ENCODE measurements at regions not wholly inside any gene's neighbourhood (a gene's known extent, or its start where the extent isn't known, plus 50 kb on each side); places are given as distances from the start of the nearest gene placed in this dataset.

DNA sequence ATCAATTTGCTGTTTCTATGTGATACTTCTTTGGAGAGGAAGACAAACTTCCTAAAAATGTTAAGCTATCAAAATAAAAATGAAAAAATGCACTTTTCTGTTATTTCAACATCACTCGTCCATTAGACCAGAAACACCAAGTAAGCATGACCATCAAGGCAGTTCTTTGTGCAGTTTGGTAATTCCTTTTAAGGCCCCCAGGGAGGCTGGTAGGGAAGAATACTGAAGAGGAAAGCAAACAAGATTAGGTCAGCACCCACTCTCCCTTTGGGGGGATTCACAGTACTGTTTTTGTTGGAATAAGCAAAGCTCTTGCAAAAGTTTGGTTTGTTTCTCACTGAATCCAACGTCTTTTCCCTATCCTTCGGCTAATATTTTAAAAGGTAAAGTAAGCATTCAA lies 206.8 kb upstream of the SLC35B3 start:
- Mint-ChIP-seq H3K27ac (no peak overlapping the region), H3K4me3 (no peak overlapping the region), H3K27me3 (ENCODE audit: low read depth) (no peaks in the 10 kb centered on the region), H3K36me3 (ENCODE audit: low read depth) (no peaks in the 10 kb centered on the region), H3K4me1 (no peaks in the 10 kb centered on the region), H3K9me3 (no peaks in the 10 kb centered on the region)
- TF ChIP-seq, protein P1, sequence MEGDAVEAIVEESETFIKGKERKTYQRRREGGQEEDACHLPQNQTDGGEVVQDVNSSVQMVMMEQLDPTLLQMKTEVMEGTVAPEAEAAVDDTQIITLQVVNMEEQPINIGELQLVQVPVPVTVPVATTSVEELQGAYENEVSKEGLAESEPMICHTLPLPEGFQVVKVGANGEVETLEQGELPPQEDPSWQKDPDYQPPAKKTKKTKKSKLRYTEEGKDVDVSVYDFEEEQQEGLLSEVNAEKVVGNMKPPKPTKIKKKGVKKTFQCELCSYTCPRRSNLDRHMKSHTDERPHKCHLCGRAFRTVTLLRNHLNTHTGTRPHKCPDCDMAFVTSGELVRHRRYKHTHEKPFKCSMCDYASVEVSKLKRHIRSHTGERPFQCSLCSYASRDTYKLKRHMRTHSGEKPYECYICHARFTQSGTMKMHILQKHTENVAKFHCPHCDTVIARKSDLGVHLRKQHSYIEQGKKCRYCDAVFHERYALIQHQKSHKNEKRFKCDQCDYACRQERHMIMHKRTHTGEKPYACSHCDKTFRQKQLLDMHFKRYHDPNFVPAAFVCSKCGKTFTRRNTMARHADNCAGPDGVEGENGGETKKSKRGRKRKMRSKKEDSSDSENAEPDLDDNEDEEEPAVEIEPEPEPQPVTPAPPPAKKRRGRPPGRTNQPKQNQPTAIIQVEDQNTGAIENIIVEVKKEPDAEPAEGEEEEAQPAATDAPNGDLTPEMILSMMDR (IDR thresholded peaks at IDR 0.05; ENCODE audit: unreplicated experiment in 3 of 3) = no peak

DNA sequence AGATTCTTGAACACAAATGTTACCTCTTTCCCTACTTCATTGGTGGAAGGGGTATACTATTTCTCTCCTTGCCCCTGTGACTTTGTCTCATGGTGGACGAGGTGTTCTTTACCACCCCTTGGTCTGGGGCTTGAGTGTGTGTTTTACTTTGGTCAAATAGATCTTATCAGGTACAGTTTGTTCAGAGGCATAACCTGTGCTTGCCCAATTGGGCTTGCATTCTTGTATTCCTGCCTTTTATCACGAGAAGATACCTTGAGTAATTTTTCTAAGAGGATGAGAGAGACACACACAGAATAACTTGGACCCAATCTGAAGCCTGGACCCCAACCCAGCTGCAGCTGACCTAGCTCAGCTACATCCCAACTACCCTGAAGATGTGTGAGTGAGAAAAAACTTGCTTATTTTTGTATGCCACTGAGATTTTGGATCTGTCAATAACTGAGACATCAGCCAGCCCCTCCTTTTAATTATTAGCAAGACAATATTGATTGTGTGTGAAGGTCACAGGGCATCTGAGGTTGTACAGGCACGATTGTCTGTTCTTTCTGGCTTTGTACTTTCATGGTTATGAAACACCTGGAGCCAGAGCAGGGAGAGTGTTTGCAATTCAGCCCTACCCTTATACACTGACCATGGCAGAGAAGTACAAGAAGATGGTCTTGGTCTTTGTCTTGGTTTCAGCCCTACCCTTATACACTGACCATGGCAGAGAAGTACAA lies 204.7 kb upstream of the SLC35B3 start:
- no peak overlapping the region for H3K27ac Mint-ChIP-seq
- H3K9me3 Mint-ChIP-seq = no peaks in the 10 kb centered on the region
- TF ChIP-seq, protein P1 (IDR thresholded peaks at IDR 0.05; ENCODE audit: unreplicated experiment in 3 of 3) = no peak
- H3K36me3 Mint-ChIP-seq (ENCODE audit: low read depth) = no peaks in the 10 kb centered on the region
- H3K4me1 Mint-ChIP-seq = no peaks in the 10 kb centered on the region
- H3K4me3 Mint-ChIP-seq = no peak overlapping the region
- no peaks in the 10 kb centered on the region for H3K27me3 Mint-ChIP-seq (ENCODE audit: low read depth)

- no peaks in the 10 kb centered on the region for H3K36me3 Mint-ChIP-seq (ENCODE audit: low read depth)
- H3K4me3 Mint-ChIP-seq = no peak overlapping the region
- no peak overlapping the region for H3K27ac Mint-ChIP-seq
- TF ChIP-seq, protein P1 (IDR thresholded peaks at IDR 0.05; ENCODE audit: unreplicated experiment in 3 of 3) = no peak
- H3K27me3 Mint-ChIP-seq (ENCODE audit: low read depth) = no peaks in the 10 kb centered on the region
- no peaks in the 10 kb centered on the region for H3K9me3 Mint-ChIP-seq
- no peaks in the 10 kb centered on the region for H3K4me1 Mint-ChIP-seq
Observed at GRCh38 chr6:8637896-8638597, 202.7 kb upstream of the SLC35B3 start.

DNA sequence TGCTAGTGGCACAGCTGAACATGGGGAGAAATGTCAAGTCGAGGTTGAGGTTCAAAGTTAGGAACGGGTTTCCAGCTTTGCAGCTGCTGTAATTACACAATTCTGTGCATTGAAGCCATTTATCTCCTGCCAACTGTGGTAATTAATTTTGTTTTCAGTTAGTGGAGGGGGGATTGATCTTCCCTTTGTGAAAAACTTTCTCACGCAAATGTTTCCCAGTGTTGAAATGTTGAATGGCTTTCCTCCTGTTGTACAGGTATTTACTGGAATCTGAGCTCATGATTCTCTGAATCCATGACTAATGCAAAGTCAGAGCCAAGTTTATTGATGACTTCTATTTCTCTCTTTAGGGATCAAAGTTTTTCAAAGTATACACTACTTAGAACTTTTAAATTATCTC lies 198.4 kb upstream of the SLC35B3 start:
- H3K9me3 Mint-ChIP-seq = no peaks in the 10 kb centered on the region
- H3K4me3 Mint-ChIP-seq = no peak overlapping the region
- no peak overlapping the region for H3K27ac Mint-ChIP-seq
- TF ChIP-seq, protein P1 (IDR thresholded peaks at IDR 0.05; ENCODE audit: unreplicated experiment in 3 of 3) = no peak
- no peaks in the 10 kb centered on the region for H3K4me1 Mint-ChIP-seq
- H3K36me3 Mint-ChIP-seq (ENCODE audit: low read depth) = no peaks in the 10 kb centered on the region
- no peaks in the 10 kb centered on the region for H3K27me3 Mint-ChIP-seq (ENCODE audit: low read depth)

DNA sequence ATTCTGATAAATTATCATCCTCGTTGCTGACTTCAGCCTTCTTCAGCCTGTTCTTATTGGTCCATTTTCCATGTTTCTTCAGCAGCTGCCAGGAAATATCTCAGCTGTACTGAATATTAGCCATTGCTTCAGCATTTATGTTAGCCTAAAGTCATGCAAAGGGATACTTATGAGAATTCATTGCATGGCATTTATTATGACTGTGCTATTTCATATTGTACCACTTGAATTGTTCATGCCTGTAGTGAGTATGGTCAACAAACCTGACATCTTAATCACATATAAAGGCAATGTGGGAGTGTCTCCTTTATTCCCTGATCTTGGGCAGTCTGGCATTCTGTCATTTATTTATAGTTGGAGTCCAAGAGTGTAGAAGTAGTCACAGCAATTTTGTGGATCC lies 193.4 kb upstream of the SLC35B3 start:
- TF ChIP-seq, protein P1 (IDR thresholded peaks at IDR 0.05; ENCODE audit: unreplicated experiment in 3 of 3) = no peak
- Mint-ChIP-seq H3K9me3 (no peaks in the 10 kb centered on the region), H3K27ac (no peak overlapping the region), H3K27me3 (ENCODE audit: low read depth) (no peaks in the 10 kb centered on the region), H3K4me3 (no peak overlapping the region), H3K36me3 (ENCODE audit: low read depth) (no peaks in the 10 kb centered on the region), H3K4me1 (no peaks in the 10 kb centered on the region)

DNA sequence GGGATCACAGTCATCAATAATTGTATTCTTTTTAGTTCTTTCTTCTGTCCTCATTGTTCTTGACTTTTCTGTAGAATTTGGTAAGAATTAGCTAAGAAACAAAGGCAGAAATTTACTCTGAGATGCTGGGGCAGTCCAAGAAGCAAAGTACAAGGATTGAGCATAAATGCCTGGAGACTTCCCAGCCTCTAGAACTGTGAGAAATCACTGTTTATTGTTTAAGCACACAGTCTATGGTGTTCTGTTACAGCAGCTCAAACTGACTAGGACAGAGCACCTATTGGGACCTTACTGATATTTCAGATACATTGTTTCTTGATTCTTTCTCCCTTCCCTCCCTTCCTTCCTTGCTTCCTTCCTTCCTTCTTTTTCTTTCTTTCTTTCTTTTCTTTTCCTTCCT lies 192.7 kb upstream of the SLC35B3 start:
- H3K9me3 Mint-ChIP-seq = no peaks in the 10 kb centered on the region

More for the DNA sequence above, 192.7 kb upstream of the SLC35B3 start:
- H3K4me1 Mint-ChIP-seq = no peaks in the 10 kb centered on the region
- H3K36me3 Mint-ChIP-seq (ENCODE audit: low read depth) = no peaks in the 10 kb centered on the region
- no peaks in the 10 kb centered on the region for H3K27me3 Mint-ChIP-seq (ENCODE audit: low read depth)
- TF ChIP-seq, protein P1 (IDR thresholded peaks at IDR 0.05; ENCODE audit: unreplicated experiment in 3 of 3) = no peak
- H3K27ac Mint-ChIP-seq = no peak overlapping the region
- no peak overlapping the region for H3K4me3 Mint-ChIP-seq

All from nephron (organoid).